OCI-LY1 (cell line): ENCODE measurements at regions not wholly inside any gene's neighbourhood (a gene's known extent, or its start where the extent isn't known, plus 50 kb on each side); places are given as distances from the start of the nearest gene placed in this dataset.

Source experiments
- H2AFZ ChIP-seq: fragments of 200-600 bp; sonication (generic), shearing (Covaris generic); 2 replicates; pipeline ENCODE4 v1.6.0; 2014; ENCODE audit warnings: antibody characterized with exemption, mild to moderate bottlenecking, low read length
- H3F3A ChIP-seq: fragments of 200-600 bp; sonication (generic), shearing (Covaris generic); 2 replicates; pipeline ENCODE4 v1.6.0; 2014; ENCODE audit warnings: mild to moderate bottlenecking, antibody characterized with exemption, low read length, moderate library complexity; ENCODE audit not compliant: insufficient read depth
- H3K27ac ChIP-seq: fragments of 200-600 bp; sonication (generic); 2 replicates; pipeline ENCODE4 v1.5.1; 2014; ENCODE audit warnings: low read length, mixed run types, mild to moderate bottlenecking, low read depth; ENCODE audit not compliant: poor library complexity, severe bottlenecking
- H3K27me3 ChIP-seq: fragments of 200-600 bp; sonication (generic); 2 replicates; pipeline ENCODE4 v1.6.0; 2014; ENCODE audit warnings: antibody characterized with exemption, mild to moderate bottlenecking, low read length, moderate library complexity; ENCODE audit not compliant: insufficient read depth
- H3K36me3 ChIP-seq: fragments of 200-600 bp; sonication (generic); 2 replicates; pipeline ENCODE4 v1.6.1; 2014; ENCODE audit warnings: mild to moderate bottlenecking, antibody characterized with exemption, low read length, moderate library complexity, mixed read lengths; ENCODE audit not compliant: insufficient read depth
- H3K4me1 ChIP-seq: fragments of 200-600 bp; sonication (generic); 2 replicates; pipeline ENCODE4 v1.5.1; 2014; ENCODE audit warnings: mild to moderate bottlenecking, low read length, moderate library complexity; ENCODE audit not compliant: insufficient read depth, severe bottlenecking
- H3K4me2 ChIP-seq: fragments of 200-600 bp; sonication (generic), shearing (Covaris generic); 2 replicates; pipeline ENCODE4 v1.6.1; 2014; ENCODE audit warnings: low read length
- H3K4me3 ChIP-seq: fragments of 200-600 bp; sonication (generic); 2 replicates; pipeline ENCODE4 v1.5.1; 2014; ENCODE audit warnings: low read length, low read depth, mild to moderate bottlenecking, mixed read lengths; ENCODE audit not compliant: poor library complexity, severe bottlenecking
- H3K79me2 ChIP-seq: fragments of 200-600 bp; shearing (Covaris generic); 2 replicates; pipeline ENCODE4 v1.6.1; 2016; ENCODE audit warnings: mixed run types, low read length, mixed read lengths; ENCODE audit not compliant: insufficient read depth
- H3K9ac ChIP-seq: fragments of 200-600 bp; sonication (generic), shearing (Covaris generic); 2 replicates; pipeline ENCODE4 v1.6.1; 2014; ENCODE audit warnings: mild to moderate bottlenecking, low read length, mixed read lengths
- H3K9me2 ChIP-seq: fragments of 200-600 bp; sonication (generic), shearing (Covaris generic); 2 replicates; pipeline ENCODE4 v1.6.1; 2014; ENCODE audit warnings: low read depth, mild to moderate bottlenecking, low read length, mixed read lengths
- H3K9me3 ChIP-seq: fragments of 200-600 bp; shearing (Covaris generic); 2 replicates; pipeline ENCODE4 v1.6.1; 2014; ENCODE audit warnings: low read length, mixed read lengths
- H4K20me1 ChIP-seq: fragments of 200-600 bp; sonication (generic), shearing (Covaris generic); 2 replicates; pipeline ENCODE4 v1.6.0; 2016; ENCODE audit warnings: mild to moderate bottlenecking, low read length; ENCODE audit not compliant: insufficient read depth
- EZH2 ChIP-seq: fragments of 200-600 bp; sonication (generic), shearing (Covaris generic); IDR thresholded peaks from 2 replicates; pipeline ENCODE4 v1.8.0; 2017; ENCODE audit warnings: borderline replicate concordance, mixed run types, mild to moderate bottlenecking, antibody characterized with exemption, low read length, moderate library complexity, mixed read lengths
- TF ChIP-seq, protein P1 (sequence below): fragments of 200-600 bp; sonication (generic), shearing (Covaris generic); IDR thresholded peaks from 2 replicates; pipeline ENCODE4 v1.5.1; 2017; ENCODE audit warnings: mild to moderate bottlenecking, antibody characterized with exemption, low read length, moderate library complexity, mixed read lengths

DNA sequence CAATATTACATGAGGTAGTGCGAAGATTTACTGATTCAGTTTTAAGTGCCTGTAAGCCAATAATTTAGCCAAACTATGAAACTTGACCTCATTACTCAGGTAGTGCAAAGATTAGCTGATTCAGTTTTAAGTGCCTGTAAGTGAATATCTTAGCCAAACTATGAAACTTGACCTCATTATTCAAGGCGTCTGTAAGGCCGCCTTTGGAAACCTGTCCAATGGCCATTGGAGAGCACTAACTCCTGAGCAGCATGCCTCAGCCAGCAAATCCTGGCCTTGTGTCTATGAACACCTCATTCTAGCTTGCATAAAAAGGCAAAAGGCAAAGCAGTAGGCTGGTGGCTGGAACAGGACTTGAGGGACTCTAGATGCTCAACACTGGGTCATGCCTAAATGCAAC is 127.0 kb upstream of the GPR12 start:
- Histone ChIP-seq H3K9me2 (no peaks in the 10 kb centered on the region), H3K9ac (no peak overlapping the region), H3K27ac (no peak overlapping the region), H3K4me3 (no peak overlapping the region), H3K9me3 (no peaks in the 10 kb centered on the region), H3F3A (no peaks in the 10 kb centered on the region), H3K79me2 (no peaks in the 10 kb centered on the region), H3K4me2 (no peak overlapping the region), H3K27me3 (no peaks in the 10 kb centered on the region), H2AFZ (no peak overlapping the region), H3K4me1 (no peaks in the 10 kb centered on the region), H3K36me3 (no peaks in the 10 kb centered on the region), H4K20me1 (no peaks in the 10 kb centered on the region)
- TF ChIP-seq, protein P1, sequence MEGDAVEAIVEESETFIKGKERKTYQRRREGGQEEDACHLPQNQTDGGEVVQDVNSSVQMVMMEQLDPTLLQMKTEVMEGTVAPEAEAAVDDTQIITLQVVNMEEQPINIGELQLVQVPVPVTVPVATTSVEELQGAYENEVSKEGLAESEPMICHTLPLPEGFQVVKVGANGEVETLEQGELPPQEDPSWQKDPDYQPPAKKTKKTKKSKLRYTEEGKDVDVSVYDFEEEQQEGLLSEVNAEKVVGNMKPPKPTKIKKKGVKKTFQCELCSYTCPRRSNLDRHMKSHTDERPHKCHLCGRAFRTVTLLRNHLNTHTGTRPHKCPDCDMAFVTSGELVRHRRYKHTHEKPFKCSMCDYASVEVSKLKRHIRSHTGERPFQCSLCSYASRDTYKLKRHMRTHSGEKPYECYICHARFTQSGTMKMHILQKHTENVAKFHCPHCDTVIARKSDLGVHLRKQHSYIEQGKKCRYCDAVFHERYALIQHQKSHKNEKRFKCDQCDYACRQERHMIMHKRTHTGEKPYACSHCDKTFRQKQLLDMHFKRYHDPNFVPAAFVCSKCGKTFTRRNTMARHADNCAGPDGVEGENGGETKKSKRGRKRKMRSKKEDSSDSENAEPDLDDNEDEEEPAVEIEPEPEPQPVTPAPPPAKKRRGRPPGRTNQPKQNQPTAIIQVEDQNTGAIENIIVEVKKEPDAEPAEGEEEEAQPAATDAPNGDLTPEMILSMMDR: no peak
- TF ChIP-seq EZH2: no peak

DNA sequence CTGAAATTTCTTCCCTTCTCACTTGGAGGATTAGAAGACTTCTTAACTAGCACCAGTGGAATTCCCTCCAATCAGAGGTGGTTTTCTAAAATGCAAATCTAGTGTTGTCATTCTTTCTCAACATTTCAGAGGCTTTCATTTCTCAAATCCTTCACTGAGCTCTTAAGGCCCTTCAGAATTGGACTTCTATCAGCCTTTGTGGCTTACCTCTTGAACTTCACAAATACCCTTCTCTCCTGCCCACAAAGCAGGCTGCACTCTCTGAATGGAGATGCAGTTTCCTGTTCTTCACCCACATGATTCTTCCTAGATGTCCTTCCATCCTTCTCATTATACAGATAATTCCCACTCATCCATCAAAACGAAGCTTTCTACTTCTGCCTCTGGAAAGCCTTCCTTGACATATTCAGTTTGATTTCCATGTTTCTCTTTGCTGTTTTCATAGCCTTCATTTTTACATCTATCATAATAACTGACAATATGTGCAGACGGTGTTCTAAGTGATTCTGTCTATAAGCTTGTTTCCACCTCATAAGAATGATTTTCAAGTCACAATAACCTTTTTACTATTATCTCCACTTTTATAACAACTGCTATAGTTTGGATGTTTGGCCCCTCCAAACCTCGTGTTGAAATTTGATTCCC is 123.1 kb upstream of the GPR12 start:
- no peak overlapping the region for H3K4me3 ChIP-seq
- no peak overlapping the region for H3K4me2 ChIP-seq
- no peak for TF ChIP-seq EZH2
- TF ChIP-seq, protein P1: no peak
- no peak overlapping the region for H3K9ac ChIP-seq
- no peak overlapping the region for H3K27ac ChIP-seq
- H3K36me3 ChIP-seq: no peaks in the 10 kb centered on the region
- H3K79me2 ChIP-seq: no peaks in the 10 kb centered on the region
- no peaks in the 10 kb centered on the region for H3K9me2 ChIP-seq
- no peaks in the 10 kb centered on the region for H3K4me1 ChIP-seq
- H3K27me3 ChIP-seq: 0 out of 2 replicates have a peak, but pooled peaks cover 6% of the 10 kb centered on the region
- H3K9me3 ChIP-seq: no peaks in the 10 kb centered on the region
- H4K20me1 ChIP-seq: no peaks in the 10 kb centered on the region
- no peaks in the 10 kb centered on the region for H3F3A ChIP-seq
- no peak overlapping the region for H2AFZ ChIP-seq

DNA sequence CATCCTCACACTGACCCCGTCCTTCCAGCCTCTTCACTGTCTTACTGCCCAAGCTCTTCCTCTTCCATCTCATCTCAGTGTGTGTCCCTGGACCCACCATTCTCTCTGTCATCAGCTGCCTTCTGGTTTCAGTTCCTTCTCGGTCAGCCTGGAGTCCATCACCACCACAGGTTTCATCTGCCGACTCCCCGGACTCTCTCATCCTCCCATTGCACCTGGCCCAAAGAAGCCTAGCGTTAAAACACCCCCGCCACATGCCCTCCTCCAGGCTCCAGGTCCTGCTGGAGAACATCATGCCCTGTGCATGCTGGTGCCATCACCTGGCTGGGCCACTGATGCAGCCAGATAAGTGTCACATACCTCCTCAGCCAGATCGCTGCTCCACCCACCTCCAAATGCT is 122.1 kb upstream of the GPR12 start:
- H3K4me1 ChIP-seq: no peaks in the 10 kb centered on the region
- TF ChIP-seq, protein P1: no peak
- no peak for TF ChIP-seq EZH2
- H3K27me3 ChIP-seq: 0 out of 2 replicates have a peak, but pooled peaks cover 6% of the 10 kb centered on the region
- no peaks in the 10 kb centered on the region for H3F3A ChIP-seq
- no peak overlapping the region for H2AFZ ChIP-seq
- H3K27ac ChIP-seq: no peak overlapping the region
- H4K20me1 ChIP-seq: no peaks in the 10 kb centered on the region
- H3K79me2 ChIP-seq: no peaks in the 10 kb centered on the region
- H3K9ac ChIP-seq: no peak overlapping the region
- H3K9me2 ChIP-seq: no peaks in the 10 kb centered on the region
- H3K36me3 ChIP-seq: no peaks in the 10 kb centered on the region
- no peak overlapping the region for H3K4me2 ChIP-seq
- H3K4me3 ChIP-seq: no peak overlapping the region
- H3K9me3 ChIP-seq: no peaks in the 10 kb centered on the region
